ENCODE measurements at regions not wholly inside any gene's neighbourhood (a gene's known extent, or its start where the extent isn't known, plus 50 kb on each side); places are given as distances from the start of the nearest gene placed in this dataset.

DNA sequence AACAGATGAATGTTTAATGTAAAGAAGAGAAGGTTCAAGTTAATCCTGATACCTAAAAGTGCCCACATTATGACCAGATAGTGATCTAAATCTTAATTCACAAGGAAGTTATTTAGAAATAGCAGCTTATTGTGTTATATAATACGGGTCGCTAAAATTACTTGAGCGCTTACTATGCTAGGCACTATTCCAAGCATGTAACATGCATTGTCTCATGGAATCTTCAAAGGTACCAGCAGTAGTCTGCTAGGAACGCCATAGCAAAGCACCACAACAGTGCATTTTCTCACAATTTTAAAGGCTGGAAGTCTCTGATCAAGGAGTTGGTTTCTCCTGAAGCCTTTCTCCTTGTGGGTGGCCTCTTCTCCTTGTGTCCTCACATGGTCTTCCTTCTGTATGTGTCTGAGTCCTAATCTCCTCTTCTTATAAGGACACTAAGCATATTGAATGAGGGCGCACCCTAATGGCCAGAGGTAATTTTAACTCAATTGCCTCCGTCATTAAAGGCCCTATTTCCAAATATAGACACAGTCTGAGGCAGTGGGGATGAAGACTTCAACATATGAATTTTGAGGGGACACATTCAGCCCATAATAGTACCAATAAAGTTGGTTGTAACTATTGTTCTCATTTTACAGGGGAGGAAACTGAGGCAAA lies 118.4 kb downstream of the LRRC30 start:
- no peak for DNase-seq (ENCODE audit: low spot score)

GRCh38 chr18:7358989-7359726 lies 128.3 kb downstream of the LRRC30 start:
- no peak for DNase-seq (ENCODE audit: low spot score)

- DNase-seq (ENCODE audit: low spot score), result no peak
These were observed 129.8 kb downstream of the LRRC30 start for GRCh38 chr18:7360606-7361170.

DNA sequence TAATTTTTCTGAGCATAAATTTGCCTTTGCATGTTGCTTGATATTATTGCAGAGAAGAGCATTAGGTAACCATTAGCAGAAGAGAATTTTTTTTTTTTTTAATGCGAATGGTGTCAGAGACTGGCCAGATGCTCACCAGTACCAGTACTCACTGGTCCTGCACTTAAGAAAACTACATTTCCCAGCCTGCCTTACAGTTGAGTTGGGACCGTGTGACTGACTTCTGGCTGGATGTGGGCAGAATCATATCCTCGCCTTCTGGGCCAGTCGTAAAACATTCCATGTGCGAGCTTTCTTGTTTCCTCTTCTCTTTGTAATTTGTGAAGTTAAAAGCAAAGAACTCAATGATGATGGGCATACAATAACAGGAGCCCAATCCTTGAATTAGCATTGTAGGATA lies 132.4 kb downstream of the LRRC30 start:
- DNase-seq (ENCODE audit: low spot score), result no peak

GRCh38 chr18:7366597-7366996 lies 135.7 kb downstream of the LRRC30 start:
- DNase-seq (ENCODE audit: low spot score), result no peak

DNA sequence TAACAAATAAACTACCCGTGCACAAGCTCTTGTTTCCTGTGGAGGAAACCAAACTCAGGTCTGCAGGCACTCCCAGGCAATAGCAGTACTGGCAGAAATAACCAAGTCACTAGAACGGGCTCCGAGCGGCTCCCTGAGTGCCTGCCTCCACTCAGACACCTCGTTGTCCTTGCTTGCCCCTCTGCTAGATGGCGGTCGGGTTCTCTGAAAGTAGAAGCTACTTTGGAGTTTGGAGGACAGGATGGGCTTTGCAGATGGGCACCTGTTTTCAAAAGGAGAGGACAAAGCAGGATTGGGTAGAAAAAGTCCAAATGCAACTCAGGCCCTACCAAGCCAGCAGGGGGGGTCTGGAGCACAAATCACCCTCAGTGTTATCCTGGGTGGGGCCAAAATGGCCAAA lies 136.4 kb downstream of the LRRC30 start:
- DNase-seq (ENCODE audit: low spot score), result no peak

DNA sequence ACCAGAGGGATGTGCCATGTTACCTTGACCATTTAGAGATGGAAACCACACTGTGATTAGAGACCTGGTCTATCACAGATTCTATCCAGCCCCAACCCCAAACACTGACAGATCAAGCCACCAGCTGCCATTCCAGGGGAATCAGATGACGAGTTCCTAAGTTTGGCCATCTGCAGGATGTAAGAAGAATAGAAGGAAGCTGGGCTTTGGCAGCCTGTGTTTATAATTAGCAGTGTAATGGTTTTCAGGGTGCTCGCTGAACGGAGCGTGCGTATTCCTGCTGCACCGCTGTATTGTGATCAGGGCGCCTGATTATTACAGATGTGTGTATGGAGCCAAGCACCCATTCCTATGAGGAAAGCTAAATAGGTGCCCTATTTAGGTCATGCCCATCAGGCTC lies 138.1 kb downstream of the LRRC30 start:
- DNase-seq (ENCODE audit: low spot score), result no peak

DNA sequence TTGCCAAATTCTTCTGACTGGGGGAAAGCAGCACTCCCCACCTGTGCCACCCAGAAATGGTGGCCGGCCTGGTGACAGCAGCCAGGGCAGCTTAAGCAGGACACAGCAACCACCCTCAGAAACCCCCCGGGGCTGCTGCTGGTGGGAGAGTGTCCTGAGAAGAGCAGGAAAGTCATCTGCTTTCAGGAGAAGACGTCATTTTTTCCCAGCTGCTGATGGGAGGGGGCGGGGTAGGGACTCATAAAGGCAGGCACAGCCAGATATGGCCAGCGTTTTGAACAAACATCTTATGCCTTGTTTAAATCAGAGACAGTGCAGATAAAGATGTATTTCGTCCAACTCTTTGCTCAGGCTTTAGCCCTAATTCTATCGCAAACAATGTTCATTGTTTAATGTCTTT lies 139.5 kb downstream of the LRRC30 start:
- no peak for DNase-seq (ENCODE audit: low spot score)

DNA sequence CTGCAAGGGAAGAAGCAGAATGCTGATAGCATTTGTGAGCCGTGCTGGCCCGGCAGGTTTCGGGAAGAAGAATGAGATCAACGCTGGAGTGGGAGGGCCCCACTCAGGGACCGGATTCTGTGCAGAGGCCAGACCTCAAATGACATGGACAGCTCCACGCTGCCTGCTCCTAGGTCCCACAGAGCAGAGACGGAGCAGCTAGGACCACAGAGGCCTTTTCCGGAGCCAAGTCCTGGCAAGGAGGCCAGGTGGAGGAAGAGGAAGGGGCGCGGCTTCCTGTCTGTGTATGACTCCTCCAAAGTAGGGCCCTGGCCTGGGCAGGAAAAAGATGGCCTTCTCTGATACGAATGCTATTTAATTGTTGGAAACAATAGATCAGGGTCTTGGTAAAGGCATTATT lies 139.9 kb downstream of the LRRC30 start:
- DNase-seq (ENCODE audit: low spot score), result no peak

- DNase-seq (ENCODE audit: low spot score), result no peak
These were observed 142.6 kb downstream of the LRRC30 start for GRCh38 chr18:7373441-7373840.

DNA sequence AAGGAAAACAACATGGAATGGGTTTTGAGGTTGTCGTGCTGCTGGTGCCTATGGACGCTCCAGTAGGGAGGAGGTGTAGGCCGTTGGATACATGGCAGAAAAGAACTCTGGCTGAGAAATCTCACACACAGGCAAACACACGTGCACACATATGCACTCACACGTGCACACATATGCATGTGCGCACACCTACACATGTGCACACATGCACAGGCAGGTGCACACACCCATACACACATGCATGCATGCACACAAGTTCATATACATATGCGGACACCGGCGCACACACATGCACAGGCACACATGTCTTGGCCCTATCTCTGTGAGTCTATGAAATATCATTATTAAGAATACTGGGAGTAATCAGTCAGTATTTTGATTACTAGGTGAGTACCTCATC lies 150.4 kb downstream of the LRRC30 start:
- DNase-seq (ENCODE audit: low spot score), result no peak

GRCh38 chr18:7382328-7383001 lies 151.6 kb downstream of the LRRC30 start:
- no peak for DNase-seq (ENCODE audit: low spot score)

DNA sequence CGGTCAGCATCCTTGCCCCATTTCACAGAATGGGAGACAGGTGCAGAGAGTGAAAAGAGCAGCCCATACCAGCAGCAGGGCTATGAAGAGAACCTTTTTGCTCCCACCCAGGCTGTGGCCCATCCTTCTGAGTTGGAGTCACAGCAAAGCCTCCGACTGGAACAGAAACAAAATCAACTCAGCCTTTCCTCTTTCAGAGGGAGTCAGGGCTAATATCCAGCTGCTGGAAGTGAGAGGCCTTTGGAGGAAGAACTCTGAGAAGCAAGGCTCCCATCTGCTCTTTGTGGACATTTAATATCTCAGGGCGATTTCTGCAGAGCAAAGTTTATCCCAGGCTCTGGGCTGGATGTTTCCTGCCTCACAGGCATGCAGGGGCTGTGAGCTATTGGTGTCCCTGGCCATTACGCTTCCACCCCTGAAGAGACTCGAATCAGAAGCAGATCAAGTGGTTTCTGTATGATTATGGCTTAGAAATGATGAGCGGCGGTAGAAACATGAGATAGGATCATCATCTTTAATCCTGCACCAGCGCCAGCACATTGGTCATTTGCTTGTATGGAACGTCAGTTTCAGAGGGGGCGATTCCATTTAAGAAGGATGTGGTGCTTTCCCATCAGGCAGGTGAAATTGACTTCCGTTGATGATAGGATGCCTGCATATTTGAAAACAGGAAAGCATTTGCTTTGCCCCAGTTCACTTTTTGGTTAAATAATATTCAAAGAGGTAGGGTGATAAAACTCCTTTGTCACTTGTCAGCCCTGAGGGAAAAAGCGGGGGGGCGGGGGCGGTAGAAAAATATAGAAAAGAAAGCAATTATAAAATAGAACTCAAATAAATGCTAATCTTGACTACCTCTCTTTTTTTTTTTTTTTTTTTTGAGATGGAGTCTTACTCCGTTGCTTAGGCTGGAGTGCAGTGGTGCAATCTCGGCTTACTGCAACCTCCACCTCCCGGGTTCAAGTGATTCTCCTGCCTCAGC lies 152.4 kb downstream of the LRRC30 start:
- peak; percentile 33 for DNase-seq (ENCODE audit: low spot score)

- no peak for DNase-seq (ENCODE audit: low spot score)
These were observed 157.9 kb downstream of the LRRC30 start for GRCh38 chr18:7388741-7389140.

- DNase-seq (ENCODE audit: low spot score), result no peak
These were observed 160.0 kb downstream of the LRRC30 start for GRCh38 chr18:7390731-7391492.

DNA sequence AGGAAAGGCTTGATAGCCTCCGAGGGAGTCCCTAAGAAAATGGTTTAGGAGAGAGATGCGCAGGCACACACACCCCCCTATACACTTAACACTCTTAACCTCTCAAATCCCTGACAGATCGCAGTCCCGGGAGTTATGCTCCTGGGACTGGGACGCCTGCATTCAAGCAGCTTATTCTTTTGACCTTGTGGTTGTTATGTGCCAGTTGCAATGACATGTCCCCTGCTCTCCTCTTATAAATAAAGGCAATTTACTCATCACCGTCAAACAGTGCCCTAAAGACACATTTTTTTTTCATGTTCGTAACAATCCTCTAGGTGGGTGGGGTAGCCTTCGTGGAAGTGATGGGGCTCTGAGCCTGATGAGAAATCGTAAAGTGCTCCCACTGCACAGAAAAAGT lies 162.2 kb downstream of the LRRC30 start:
- no peak for DNase-seq (ENCODE audit: low spot score)

- DNase-seq (ENCODE audit: low spot score), result no peak
These were observed 163.3 kb downstream of the LRRC30 start for GRCh38 chr18:7394050-7394659.

GRCh38 chr18:7395566-7395965 lies 164.7 kb downstream of the LRRC30 start:
- DNase-seq (ENCODE audit: low spot score), result no peak

DNA sequence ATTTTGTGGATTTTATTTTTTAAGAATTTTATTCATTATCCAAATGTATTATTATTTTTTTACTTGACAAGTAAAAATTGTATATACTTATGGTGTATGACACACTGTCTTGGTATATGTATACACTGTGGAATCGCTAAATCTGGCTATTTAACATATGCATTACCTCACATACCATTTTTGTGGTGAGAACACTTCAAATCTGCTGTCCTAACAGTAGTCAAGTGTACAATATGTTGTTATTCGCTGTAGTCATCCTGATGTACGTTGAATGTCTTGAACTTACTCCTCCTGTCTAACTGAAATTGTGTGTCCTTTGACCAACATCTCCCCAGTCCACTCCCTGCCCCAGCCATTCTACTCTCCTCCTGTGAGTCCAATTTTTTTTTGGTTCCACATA lies 153.2 kb upstream of the PTPRM start:
- DNase-seq (ENCODE audit: low spot score), result no peak

DNA sequence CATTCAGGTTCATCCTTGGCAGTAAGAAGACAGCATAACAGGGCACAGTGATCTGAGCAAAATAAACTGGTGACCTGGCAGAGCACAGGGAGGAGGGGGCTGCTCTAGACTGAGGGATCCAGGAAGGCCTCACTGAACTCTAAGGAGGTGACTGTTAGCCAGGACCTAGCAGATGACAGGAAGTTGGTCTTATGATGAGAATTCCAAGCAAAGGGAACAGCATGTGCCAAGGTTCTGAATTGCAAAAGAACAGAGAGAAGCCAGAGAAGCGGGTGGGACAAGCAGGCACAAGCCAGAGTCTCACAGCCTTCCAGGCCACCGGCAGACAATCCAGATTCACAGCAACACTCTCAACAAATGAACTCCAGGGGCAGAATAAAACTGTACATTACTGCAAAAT lies 152.7 kb upstream of the PTPRM start:
- no peak for DNase-seq (ENCODE audit: low spot score)

Data from mesenteric fat pad (tissue), 1 donor.